OCI-LY7 (cell line): ENCODE measurements at regions not wholly inside any gene's neighbourhood (a gene's known extent, or its start where the extent isn't known, plus 50 kb on each side); places are given as distances from the start of the nearest gene placed in this dataset.

Experiments
- EZH2phosphoT487 ChIP-seq: fragments of 200-600 bp; sonication (generic); IDR thresholded peaks from 2 replicates; pipeline ENCODE4 v1.6.1; 2018; ENCODE audit warnings: low read depth, borderline replicate concordance, mild to moderate bottlenecking, mixed run types, antibody characterized with exemption, low read length, moderate library complexity, mixed read lengths
- TF ChIP-seq, protein P1 (sequence below): fragments of 200-600 bp; sonication (generic); conservative IDR thresholded peaks from 2 replicates; pipeline ENCODE4 v1.5.1; 2014; ENCODE audit warnings: mild to moderate bottlenecking, antibody characterized with exemption, low read length, moderate library complexity, mixed read lengths

DNA sequence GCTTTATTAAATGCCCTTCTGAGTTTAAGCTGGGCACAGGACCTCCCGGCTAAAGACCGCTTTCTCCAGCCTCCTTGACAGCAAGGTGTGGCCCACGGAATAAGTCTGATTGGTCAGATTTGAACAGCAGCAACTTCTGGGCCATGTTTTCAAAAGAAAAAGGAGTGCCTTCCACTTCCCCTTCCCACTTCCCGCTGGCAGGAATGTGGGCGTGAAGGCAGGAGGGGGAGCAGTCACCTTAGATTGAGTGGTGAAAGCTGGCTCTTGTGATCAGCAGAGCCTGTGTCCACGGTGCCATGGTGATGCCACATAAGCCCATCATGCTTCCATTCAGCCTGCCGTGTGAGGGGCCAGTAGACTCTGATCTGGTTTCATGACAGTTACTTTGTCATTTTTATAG, 136.6 kb upstream of the GLI2 start:
- TF ChIP-seq, protein P1, sequence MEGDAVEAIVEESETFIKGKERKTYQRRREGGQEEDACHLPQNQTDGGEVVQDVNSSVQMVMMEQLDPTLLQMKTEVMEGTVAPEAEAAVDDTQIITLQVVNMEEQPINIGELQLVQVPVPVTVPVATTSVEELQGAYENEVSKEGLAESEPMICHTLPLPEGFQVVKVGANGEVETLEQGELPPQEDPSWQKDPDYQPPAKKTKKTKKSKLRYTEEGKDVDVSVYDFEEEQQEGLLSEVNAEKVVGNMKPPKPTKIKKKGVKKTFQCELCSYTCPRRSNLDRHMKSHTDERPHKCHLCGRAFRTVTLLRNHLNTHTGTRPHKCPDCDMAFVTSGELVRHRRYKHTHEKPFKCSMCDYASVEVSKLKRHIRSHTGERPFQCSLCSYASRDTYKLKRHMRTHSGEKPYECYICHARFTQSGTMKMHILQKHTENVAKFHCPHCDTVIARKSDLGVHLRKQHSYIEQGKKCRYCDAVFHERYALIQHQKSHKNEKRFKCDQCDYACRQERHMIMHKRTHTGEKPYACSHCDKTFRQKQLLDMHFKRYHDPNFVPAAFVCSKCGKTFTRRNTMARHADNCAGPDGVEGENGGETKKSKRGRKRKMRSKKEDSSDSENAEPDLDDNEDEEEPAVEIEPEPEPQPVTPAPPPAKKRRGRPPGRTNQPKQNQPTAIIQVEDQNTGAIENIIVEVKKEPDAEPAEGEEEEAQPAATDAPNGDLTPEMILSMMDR, result no peak
- TF ChIP-seq EZH2phosphoT487, result no peak
